Ovary (tissue), 7 donors: ENCODE measurements at regions not wholly inside any gene's neighbourhood (a gene's known extent, or its start where the extent isn't known, plus 50 kb on each side); places are given as distances from the start of the nearest gene placed in this dataset.

Experiments
- DNase-seq, 5 donors: peaks; one replicate each; pipeline ENCODE4 v3.0.0-alpha.2; 2019 to 2020
- H3K27ac ChIP-seq, 2 donors: fragments of 200-600 bp; one replicate each; pipeline versions ENCODE4 v1.5.1 to v1.8.0; 2019 to 2022
- H3K27me3 ChIP-seq: fragments of 200-600 bp; one replicate; pipeline ENCODE4 v1.8.0; 2022
- H3K36me3 ChIP-seq: fragments of 200-600 bp; sonication (generic); one replicate; pipeline ENCODE4 v1.5.1; 2019
- H3K4me1 ChIP-seq: one replicate; pipeline ENCODE4 v1.8.1; 2013; ENCODE audit warnings: mild to moderate bottlenecking, moderate library complexity; ENCODE audit not compliant: insufficient read depth
- H3K4me3 ChIP-seq: fragments of 200-600 bp; sonication (generic); one replicate; pipeline ENCODE4 v1.5.1; 2017
- H3K9me3 ChIP-seq, 2 donors: fragments of 200-600 bp in 1 of 2; sonication (generic) in 1 of 2; one replicate each; pipeline versions ENCODE4 v1.5.1 to v1.8.1; 2013 to 2019; ENCODE audit warnings: mild to moderate bottlenecking in 1 of 2, moderate library complexity in 1 of 2
- EP300 ChIP-seq: sonication (generic); formaldehyde crosslinking; IDR thresholded peaks from one replicate; pipeline ENCODE4 v1.6.1; 2017; ENCODE audit warnings: antibody characterized with exemption
- POLR2A ChIP-seq: fragments of 450-650 bp; IDR thresholded peaks from one replicate; pipeline ENCODE4 v1.6.1; 2017; ENCODE audit warnings: antibody characterized with exemption, mild to moderate bottlenecking, moderate library complexity
- WGBS, 3 donors: extraction: QIAGEN DNeasy Blood & Tissue Kit in 1 of 3; methylation state at CpG; one replicate each; pipeline versions ENCODE4 v1.1.5 to v1.1.7; 2013 to 2017; 5-methylcytosine and 5-hydroxymethylcytosine counted together
- intact Hi-C, 4 donors: fragments of 100-400 bp; cut with DNase I; formaldehyde crosslinking; loops; one replicate each; pipeline versions ENCODE4 v1.11.0 to v1.15.1; 2022 to 2023
- TF ChIP-seq, protein P1 (sequence below), 3 donors: fragments of 450-650 bp in 2 of 3; fragments of 200-600 bp in 1 of 3; IDR thresholded peaks; one replicate each; pipeline versions ENCODE4 v1.5.1 to v1.8.0; 2016 to 2022; ENCODE audit warnings: antibody characterized with exemption in 3 of 3, mild to moderate bottlenecking in 1 of 3
- donor health status: DM: no; HTN: no; CAD: no; lungs with moderate emphysema.
- donor health status: DM: no; HTN: no; CAD: no.
- donor health status: Bipolar disorder and iron deficiency.
- donor health status: DM: no; HTN: no; CAD: no.
- donor health status: DM: yes; HTN: yes; CAD: no.

DNA sequence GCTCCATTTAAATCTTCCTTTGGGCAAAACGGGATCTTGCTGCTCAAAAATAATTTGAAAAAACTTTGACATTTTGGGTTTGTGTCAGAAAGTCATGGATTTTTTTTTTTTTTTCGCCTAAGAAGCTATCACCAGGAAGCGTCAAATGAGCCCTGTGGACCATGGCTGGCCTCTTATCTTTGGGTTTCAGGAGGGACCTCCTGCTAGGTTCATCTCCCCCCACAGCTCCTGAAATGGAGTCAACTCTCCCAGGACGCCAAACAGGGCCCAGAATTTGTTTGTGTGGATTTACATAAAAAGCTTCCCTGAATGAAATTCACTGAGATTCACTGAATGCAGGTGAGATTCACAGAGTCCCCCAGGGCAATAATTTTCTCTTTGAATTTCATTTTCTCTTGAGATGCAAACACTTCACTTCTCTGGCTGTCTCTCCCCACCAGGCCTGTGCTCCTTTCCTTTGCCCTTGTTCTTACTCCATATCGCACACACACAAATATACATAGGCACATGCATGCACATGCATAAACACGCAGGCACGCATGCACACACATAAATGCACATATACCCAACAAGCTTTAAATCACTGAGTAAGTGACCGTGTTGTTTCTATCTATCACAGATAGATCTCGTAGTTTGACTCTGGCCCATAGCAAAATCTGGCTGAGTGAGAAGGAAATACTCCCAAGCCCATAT, 55.3 kb upstream of the GALNT10 start:
- no peak for DNase-seq
- intact Hi-C loops = no loop called here
- WGBS, 3 donors = 76 to 83% (median 81%) methylated on average over 9 of the region's 9 CpGs

DNA sequence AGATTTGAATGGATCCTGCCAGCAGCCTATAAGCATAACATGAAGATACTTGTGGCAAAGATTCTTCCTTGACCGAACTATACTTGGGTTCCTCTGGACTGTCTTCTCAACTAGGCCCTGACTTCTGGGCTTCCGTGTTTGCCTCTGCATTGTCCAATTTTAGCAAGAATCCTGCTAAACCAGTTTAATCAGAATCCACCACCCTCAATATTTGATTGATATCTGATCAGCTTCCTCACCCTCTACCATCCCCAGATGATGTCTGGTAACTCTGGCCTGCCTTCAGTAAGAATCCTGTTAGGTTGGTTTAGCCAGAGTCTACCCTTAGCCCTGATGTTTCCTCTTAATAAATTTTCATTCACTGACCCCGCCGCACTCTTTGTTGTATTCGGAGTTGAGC, 54.4 kb upstream of the GALNT10 start:
- Histone ChIP-seq H3K27me3 (no peaks in the 10 kb centered on the region), H3K4me1 (no peaks in the 10 kb centered on the region), H3K36me3 (no peaks in the 10 kb centered on the region), H3K4me3 (no peak overlapping the region), H3K27ac (no peak overlapping the region), H3K9me3 (no peaks in the 10 kb centered on the region)
- intact Hi-C loops = no loop called here
- no peak for DNase-seq
- WGBS, 3 donors = 95 to 96% (median 95%) methylated on average over 5 of the region's 5 CpGs
- no peak for TF ChIP-seq POLR2A
- TF ChIP-seq, protein P1, sequence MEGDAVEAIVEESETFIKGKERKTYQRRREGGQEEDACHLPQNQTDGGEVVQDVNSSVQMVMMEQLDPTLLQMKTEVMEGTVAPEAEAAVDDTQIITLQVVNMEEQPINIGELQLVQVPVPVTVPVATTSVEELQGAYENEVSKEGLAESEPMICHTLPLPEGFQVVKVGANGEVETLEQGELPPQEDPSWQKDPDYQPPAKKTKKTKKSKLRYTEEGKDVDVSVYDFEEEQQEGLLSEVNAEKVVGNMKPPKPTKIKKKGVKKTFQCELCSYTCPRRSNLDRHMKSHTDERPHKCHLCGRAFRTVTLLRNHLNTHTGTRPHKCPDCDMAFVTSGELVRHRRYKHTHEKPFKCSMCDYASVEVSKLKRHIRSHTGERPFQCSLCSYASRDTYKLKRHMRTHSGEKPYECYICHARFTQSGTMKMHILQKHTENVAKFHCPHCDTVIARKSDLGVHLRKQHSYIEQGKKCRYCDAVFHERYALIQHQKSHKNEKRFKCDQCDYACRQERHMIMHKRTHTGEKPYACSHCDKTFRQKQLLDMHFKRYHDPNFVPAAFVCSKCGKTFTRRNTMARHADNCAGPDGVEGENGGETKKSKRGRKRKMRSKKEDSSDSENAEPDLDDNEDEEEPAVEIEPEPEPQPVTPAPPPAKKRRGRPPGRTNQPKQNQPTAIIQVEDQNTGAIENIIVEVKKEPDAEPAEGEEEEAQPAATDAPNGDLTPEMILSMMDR (IDR thresholded peaks at IDR 0.05) = no peak
- no peak for TF ChIP-seq EP300

More for the DNA sequence above, 55.3 kb upstream of the GALNT10 start:
- Histone ChIP-seq H3K27me3 (no peaks in the 10 kb centered on the region), H3K9me3 (no peaks in the 10 kb centered on the region), H3K4me3 (no peak overlapping the region), H3K27ac (no peak overlapping the region), H3K4me1 (no peaks in the 10 kb centered on the region), H3K36me3 (no peaks in the 10 kb centered on the region)
- no peak for TF ChIP-seq EP300
- TF ChIP-seq, protein P1 (IDR thresholded peaks at IDR 0.05) = no peak
- no peak for TF ChIP-seq POLR2A

DNA sequence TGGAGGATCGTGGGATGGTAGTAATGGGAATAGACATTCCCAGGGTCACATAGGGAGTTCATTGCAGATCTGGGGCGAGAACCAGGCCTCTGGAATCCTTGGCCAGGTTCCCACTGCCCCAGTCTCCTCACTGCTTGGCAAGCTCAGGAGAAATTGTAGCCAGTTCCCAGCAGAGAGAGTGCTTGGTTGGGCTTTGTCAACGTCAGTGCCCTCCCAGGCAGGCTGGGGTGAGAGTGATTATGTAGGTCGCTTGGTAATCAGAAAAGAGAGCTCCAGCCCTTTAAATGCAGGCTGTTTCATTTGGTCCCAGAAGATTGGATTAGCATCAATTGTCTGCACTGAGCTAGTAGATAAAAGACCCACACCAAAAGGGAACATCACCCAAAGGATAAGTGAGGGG, 51.8 kb upstream of the GALNT10 start:
- no peak overlapping the region for H3K27ac ChIP-seq
- intact Hi-C loops = no loop called here
- H3K4me3 ChIP-seq = no peak overlapping the region
- DNase-seq = peak in 2 of 5 donors; percentile 29 to 34
- no peaks in the 10 kb centered on the region for H3K9me3 ChIP-seq
- no peaks in the 10 kb centered on the region for H3K27me3 ChIP-seq
- H3K36me3 ChIP-seq = no peaks in the 10 kb centered on the region
- 15 to 26% (median 19%) methylated on average over 4 of the region's 4 CpGs for WGBS, 3 donors
- TF ChIP-seq, protein P1 (IDR thresholded peaks at IDR 0.05) = no peak
- no peak for TF ChIP-seq EP300
- TF ChIP-seq POLR2A = no peak
- no peaks in the 10 kb centered on the region for H3K4me1 ChIP-seq

DNA sequence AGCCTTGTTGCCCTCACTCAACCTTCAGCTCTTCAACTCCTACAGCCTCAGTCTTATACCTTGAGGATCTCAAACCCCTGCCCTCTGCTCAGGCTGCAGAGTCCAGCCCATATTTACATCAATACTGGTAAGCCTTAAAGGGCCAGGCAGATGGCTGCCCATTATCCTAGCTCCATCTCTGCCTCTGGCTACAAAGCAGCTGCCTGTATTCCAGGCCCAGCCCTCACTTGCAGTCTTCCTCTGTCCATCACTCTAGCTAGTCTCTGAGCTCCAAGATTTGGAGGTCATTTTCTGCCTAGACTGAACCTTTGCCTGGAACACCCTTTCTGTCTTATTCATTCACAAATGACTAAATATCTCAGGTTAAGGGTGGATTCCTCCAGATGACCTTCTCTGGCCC, 50.2 kb upstream of the GALNT10 start:
- Histone ChIP-seq H3K36me3 (no peaks in the 10 kb centered on the region), H3K9me3 (no peaks in the 10 kb centered on the region), H3K4me1 (no peaks in the 10 kb centered on the region), H3K27me3 (no peaks in the 10 kb centered on the region), H3K4me3 (no peak overlapping the region), H3K27ac (no peak overlapping the region)
- intact Hi-C loops = no loop called here
- DNase-seq = no peak
- TF ChIP-seq POLR2A = no peak
- no peak for TF ChIP-seq EP300
- TF ChIP-seq, protein P1 (IDR thresholded peaks at IDR 0.05) = no peak
